Transverse colon (tissue), 4 donors: ENCODE measurements at regions not wholly inside any gene's neighbourhood (a gene's known extent, or its start where the extent isn't known, plus 50 kb on each side); places are given as distances from the start of the nearest gene placed in this dataset.
A peak's percentile ranks its signal among the peaks of the same experiment; 100 is the strongest.

ENCODE experiments used
- DNase-seq: peaks from one replicate; pipeline ENCODE4 v3.0.0-alpha.2; 2019
- H3K27ac ChIP-seq, 4 donors: fragments of 200-600 bp; sonication (generic); 2 replicates each; pipeline ENCODE4 v1.5.1; 2016 to 2018; ENCODE audit warnings: inconsistent platforms in 4 of 4
- H3K27me3 ChIP-seq: fragments of 200-600 bp; sonication (generic); 2 replicates; pipeline ENCODE4 v1.5.1; 2017; ENCODE audit warnings: inconsistent platforms
- H3K36me3 ChIP-seq, 4 donors: fragments of 200-600 bp; sonication (generic); 2 replicates each; pipeline ENCODE4 v1.5.1; 2017 to 2019; ENCODE audit warnings: inconsistent platforms in 4 of 4
- H3K4me1 ChIP-seq, 4 donors: fragments of 200-600 bp; sonication (generic); 2 replicates each; pipeline ENCODE4 v1.5.1; 2017 to 2020; ENCODE audit warnings: inconsistent platforms in 4 of 4
- H3K4me3 ChIP-seq, 4 donors: fragments of 200-600 bp; sonication (generic); 1 replicate in 1 of 4; 2 replicates in 3 of 4; pipeline versions ENCODE4 v1.5.1 to v1.6.1; 2017 to 2019; ENCODE audit warnings: inconsistent platforms in 4 of 4
- H3K9me3 ChIP-seq, 2 donors: fragments of 200-600 bp; sonication (generic); 2 replicates each; pipeline ENCODE4 v1.5.1; 2017 to 2019; ENCODE audit warnings: inconsistent platforms in 2 of 2
- EP300 ChIP-seq: sonication (generic); formaldehyde crosslinking; IDR thresholded peaks from one replicate; pipeline ENCODE4 v1.6.1; 2017; ENCODE audit warnings: antibody characterized with exemption, low read depth
- POLR2A ChIP-seq: fragments of 450-650 bp; IDR thresholded peaks from one replicate; pipeline ENCODE4 v1.6.1; 2016; ENCODE audit warnings: antibody characterized with exemption, mild to moderate bottlenecking, moderate library complexity
- POLR2AphosphoS5 ChIP-seq, 3 donors: sonication (generic); formaldehyde crosslinking; IDR thresholded peaks; one replicate each; pipeline ENCODE4 v1.6.1; 2016; ENCODE audit warnings: antibody characterized with exemption in 3 of 3
- WGBS, 2 donors: methylation state at CpG; one replicate each; pipeline ENCODE4 v1.1.5; 2018; ENCODE audit warnings: low coverage in 1 of 2; 5-methylcytosine and 5-hydroxymethylcytosine counted together
- in situ Hi-C, 4 donors: fragments of 200-750 bp; cut with MboI; loops; one replicate each; pipeline versions ENCODE4 v1.15.0 to v1.15.1; 2017; ENCODE audit warnings: low sequenced_read_pairs in 3 of 4, low pct_ligation_motif_present in 1 of 4, low pct_unique_long_range_greater_than_20kb in 1 of 4
- intact Hi-C: fragments of 100-400 bp; cut with DNase I; formaldehyde crosslinking; loops from one replicate; pipeline ENCODE4 v1.15.1; 2023; ENCODE audit warnings: low total_unique reads
- TF ChIP-seq, protein P1 (sequence below), 5 experiments: fragments of 200-600 bp in 3 of 5; fragments of 450-650 bp in 2 of 5; sonication (generic) in 3 of 5; IDR thresholded peaks; 1 replicate in 2 of 5; 2 replicates in 3 of 5; pipeline ENCODE4 v1.5.1; 2016 to 2017; ENCODE audit warnings: antibody characterized with exemption in 5 of 5, inconsistent platforms in 3 of 5, mild to moderate bottlenecking in 2 of 5, moderate library complexity in 1 of 5

DNA sequence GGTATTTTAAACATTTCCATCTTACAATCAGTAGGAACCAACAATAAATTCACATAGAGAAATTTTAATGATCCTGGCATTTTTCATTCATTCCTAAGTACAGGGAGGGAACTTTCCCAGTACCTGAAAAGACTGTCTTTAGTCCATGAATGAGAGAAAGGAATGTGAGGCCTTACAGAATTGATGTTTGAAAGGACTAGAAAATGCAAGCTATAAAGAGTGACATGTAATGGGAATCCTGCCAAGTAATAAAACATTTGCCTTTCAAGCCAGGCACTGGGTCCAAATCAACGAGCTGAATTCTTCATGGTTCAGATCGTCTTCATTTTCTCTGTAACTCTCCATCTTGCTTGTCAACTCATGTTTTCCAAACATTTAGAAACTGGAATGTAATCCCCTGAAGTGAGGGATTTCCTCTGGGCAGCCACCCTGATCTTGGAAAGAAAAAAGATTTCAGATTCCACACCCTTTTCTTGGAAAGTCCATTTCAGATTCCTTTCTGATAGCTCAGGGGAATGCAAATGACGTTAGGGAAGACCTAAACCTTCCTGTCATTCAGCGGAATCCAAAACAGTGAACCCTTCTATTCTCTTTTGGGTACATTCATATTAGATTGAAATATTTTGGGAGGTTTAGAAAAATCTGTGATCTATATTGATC lies 315.8 kb downstream of the SH3GL2 start:
- Histone ChIP-seq H3K4me1 (no peaks in the 10 kb centered on the region), H3K9me3 (no peaks in the 10 kb centered on the region), H3K36me3 (no peaks in the 10 kb centered on the region), H3K27me3 (no peaks in the 10 kb centered on the region), H3K4me3 (no peak overlapping the region), H3K27ac (no peak overlapping the region)
- intact Hi-C loops = no loop called here
- no peak for DNase-seq
- in situ Hi-C loops = no loop called here
- WGBS, 2 donors = 27 to 32% methylated on average over 4 of the region's 4 CpGs
- TF ChIP-seq EP300 (no peak), POLR2A (no peak), POLR2AphosphoS5 (IDR thresholded peaks at IDR 0.05) (no peak)
- TF ChIP-seq, protein P1, sequence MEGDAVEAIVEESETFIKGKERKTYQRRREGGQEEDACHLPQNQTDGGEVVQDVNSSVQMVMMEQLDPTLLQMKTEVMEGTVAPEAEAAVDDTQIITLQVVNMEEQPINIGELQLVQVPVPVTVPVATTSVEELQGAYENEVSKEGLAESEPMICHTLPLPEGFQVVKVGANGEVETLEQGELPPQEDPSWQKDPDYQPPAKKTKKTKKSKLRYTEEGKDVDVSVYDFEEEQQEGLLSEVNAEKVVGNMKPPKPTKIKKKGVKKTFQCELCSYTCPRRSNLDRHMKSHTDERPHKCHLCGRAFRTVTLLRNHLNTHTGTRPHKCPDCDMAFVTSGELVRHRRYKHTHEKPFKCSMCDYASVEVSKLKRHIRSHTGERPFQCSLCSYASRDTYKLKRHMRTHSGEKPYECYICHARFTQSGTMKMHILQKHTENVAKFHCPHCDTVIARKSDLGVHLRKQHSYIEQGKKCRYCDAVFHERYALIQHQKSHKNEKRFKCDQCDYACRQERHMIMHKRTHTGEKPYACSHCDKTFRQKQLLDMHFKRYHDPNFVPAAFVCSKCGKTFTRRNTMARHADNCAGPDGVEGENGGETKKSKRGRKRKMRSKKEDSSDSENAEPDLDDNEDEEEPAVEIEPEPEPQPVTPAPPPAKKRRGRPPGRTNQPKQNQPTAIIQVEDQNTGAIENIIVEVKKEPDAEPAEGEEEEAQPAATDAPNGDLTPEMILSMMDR (IDR thresholded peaks at IDR 0.05) = no peak

DNA sequence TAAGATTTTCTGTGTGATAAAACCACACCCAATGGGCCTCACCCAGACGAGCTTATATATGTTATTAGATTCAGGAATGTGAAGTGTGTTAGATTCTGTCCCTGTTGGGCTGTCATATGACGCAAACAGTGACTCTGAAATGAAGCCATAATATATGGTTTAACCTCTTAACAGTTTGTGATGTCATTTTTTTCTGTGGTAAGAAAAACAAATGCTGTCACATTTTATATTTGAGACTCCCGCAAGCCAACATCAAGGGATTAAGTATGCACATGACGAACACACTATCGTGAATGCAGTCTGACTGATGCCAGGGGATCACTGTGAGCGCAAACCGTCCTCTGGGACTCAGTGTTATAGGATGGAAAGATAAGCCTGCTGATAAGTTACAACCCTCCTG lies 321.7 kb downstream of the SH3GL2 start:
- 60 to 69% methylated on average over 7 of the region's 7 CpGs for WGBS, 2 donors
- Histone ChIP-seq H3K27ac (no peak overlapping the region), H3K27me3 (peaks cover under 1% of the 10 kb centered on the region), H3K4me3 (no peak overlapping the region), H3K36me3 (no peaks in the 10 kb centered on the region), H3K4me1 (peaks cover 0 to 8% (median 4%) of the 10 kb centered on the region in 4 donors), H3K9me3 (no peaks in the 10 kb centered on the region)
- in situ Hi-C loops (no loop called here), intact Hi-C loops (loop anchor here (5.0 kb wide), 1 partner anchor 718 kb away; no protein-coding TSS in a partner anchor)
- no peak for DNase-seq
- TF ChIP-seq POLR2AphosphoS5 (IDR thresholded peaks at IDR 0.05) (no peak), EP300 (no peak)

DNA sequence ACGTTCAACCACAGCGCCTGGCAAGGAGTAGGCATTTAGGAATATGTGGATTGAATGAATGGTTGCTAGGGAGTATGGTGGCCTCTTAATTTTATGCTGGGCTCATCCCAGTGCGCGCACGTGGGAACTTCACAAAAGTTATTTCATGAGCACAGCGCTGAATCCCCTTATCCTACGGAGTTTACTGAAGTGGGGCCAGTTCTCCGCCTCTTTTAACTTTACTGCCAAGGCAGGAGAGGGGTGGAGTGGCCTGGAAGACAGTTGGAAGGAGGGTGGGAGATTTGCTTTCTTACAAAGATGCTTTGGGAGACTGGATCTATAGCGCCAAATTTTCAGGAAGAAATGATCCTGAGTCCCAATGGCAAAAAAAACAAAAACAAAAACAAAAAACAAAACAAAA lies 326.5 kb downstream of the SH3GL2 start:
- Histone ChIP-seq H3K9me3 (no peaks in the 10 kb centered on the region), H3K27ac (peak overlapping the region; percentile 73 to 89 (median 81)), H3K36me3 (no peaks in the 10 kb centered on the region), H3K27me3 (peaks cover 20% of the 10 kb centered on the region), H3K4me1 (peaks cover 0 to 17% (median 7%) of the 10 kb centered on the region in 4 donors), H3K4me3 (peak overlapping the region in 3 of 4 donors; percentile 53 to 72 (median 56))
- WGBS, 2 donors = 24% methylated on average over 9 of the region's 9 CpGs; no CpG with 5 or more reads in 1 of the 2 donors
- intact Hi-C loops (no loop called here), in situ Hi-C loops (no loop called here)
- DNase-seq = no peak
- TF ChIP-seq POLR2A (no peak), POLR2AphosphoS5 (IDR thresholded peaks at IDR 0.05) (no peak), EP300 (no peak)
- TF ChIP-seq, protein P1 (IDR thresholded peaks at IDR 0.05) = no peak

DNA sequence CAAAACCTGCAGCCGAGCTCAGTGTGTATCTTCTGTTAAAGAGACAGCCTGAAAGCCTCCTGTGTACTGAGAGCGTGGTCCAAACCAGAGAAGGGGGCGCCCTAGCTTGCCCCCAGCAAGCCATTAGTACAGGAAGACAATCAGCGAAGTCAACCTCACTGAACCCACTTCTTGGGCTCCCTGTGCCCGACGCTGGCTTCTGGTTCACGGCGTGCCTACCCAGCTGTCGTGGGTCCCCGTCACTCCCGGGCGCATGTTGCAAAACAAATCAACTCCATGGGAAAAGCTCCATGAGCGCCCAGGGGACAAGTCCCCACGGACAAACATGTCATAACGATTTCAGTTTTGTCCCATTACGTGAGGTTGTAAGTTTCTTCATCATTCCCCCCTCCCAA lies 326.9 kb downstream of the SH3GL2 start:
- Histone ChIP-seq H3K36me3 (no peaks in the 10 kb centered on the region), H3K27me3 (peaks cover 20% of the 10 kb centered on the region), H3K4me3 (peak overlapping the region; percentile 45 to 72 (median 54)), H3K27ac (peak overlapping the region; percentile 73 to 89 (median 81)), H3K9me3 (no peaks in the 10 kb centered on the region), H3K4me1 (peaks cover 0 to 17% (median 7%) of the 10 kb centered on the region in 4 donors)
- in situ Hi-C loops (no loop called here), intact Hi-C loops (no loop called here)
- 4% methylated on average over 16 of the region's 16 CpGs; no CpG with 5 or more reads in 1 of the 2 donors for WGBS, 2 donors
- DNase-seq = no peak
- TF ChIP-seq POLR2AphosphoS5 (IDR thresholded peaks at IDR 0.05) (no peak), POLR2A (no peak), EP300 (no peak)
- TF ChIP-seq, protein P1 (IDR thresholded peaks at IDR 0.05) = no peak
